SK-N-MC (cell line): ENCODE measurements at regions not wholly inside any gene's neighbourhood (a gene's known extent, or its start where the extent isn't known, plus 50 kb on each side); places are given as distances from the start of the nearest gene placed in this dataset.

ENCODE experiments used
- EZH2 ChIP-seq: fragments of 200-600 bp; sonication (generic); IDR thresholded peaks from one replicate; pipeline ENCODE4 v1.6.1; 2017; ENCODE audit warnings: antibody characterized with exemption
- FOXP2 ChIP-seq: optimal IDR thresholded peaks from 2 replicates; pipeline ENCODE3; 2011; ENCODE audit warnings: mild to moderate bottlenecking, moderate library complexity; ENCODE audit not compliant: insufficient read depth; ENCODE audit errors: extremely low read length, control extremely low read depth
- POLR2AphosphoS5 ChIP-seq: IDR thresholded peaks from 2 replicates; pipeline ENCODE4 v1.6.1; 2012; ENCODE audit warnings: mild to moderate bottlenecking, low read depth, low read length, borderline replicate concordance

- TF ChIP-seq POLR2AphosphoS5, result no peak
- no peak for TF ChIP-seq EZH2
- TF ChIP-seq FOXP2, result no peak
Observed at GRCh38 chr5:56446728-56447127, 213.6 kb upstream of the ANKRD55 start.
